Tibial nerve (tissue), 4 donors: ENCODE measurements at regions not wholly inside any gene's neighbourhood (a gene's known extent, or its start where the extent isn't known, plus 50 kb on each side); places are given as distances from the start of the nearest gene placed in this dataset.

Experiments used
- CTCF ChIP-seq, 5 experiments: fragments of 200-600 bp in 3 of 5; fragments of 450-650 bp in 2 of 5; sonication (generic) in 3 of 5; IDR thresholded peaks; one replicate each; pipeline ENCODE4 v1.5.1; 2016 to 2019; ENCODE audit warnings: antibody characterized with exemption in 5 of 5, mild to moderate bottlenecking in 3 of 5, moderate library complexity in 2 of 5
- EP300 ChIP-seq, 2 donors: sonication (generic); formaldehyde crosslinking; IDR thresholded peaks; one replicate each; pipeline ENCODE4 v1.6.1; 2017; ENCODE audit warnings: antibody characterized with exemption in 2 of 2, mild to moderate bottlenecking in 1 of 2
- POLR2A ChIP-seq, 2 donors: fragments of 450-650 bp; IDR thresholded peaks; one replicate each; pipeline ENCODE4 v1.6.1; 2017; ENCODE audit warnings: antibody characterized with exemption in 2 of 2, mild to moderate bottlenecking in 2 of 2, moderate library complexity in 2 of 2

- no peak for TF ChIP-seq CTCF (IDR thresholded peaks at IDR 0.05)
- TF ChIP-seq POLR2A (IDR thresholded peaks at IDR 0.05): no peak
- TF ChIP-seq EP300 (IDR thresholded peaks at IDR 0.05): no peak
Measured at GRCh38 chr2:56108806-56109205, 75.0 kb upstream of the CCDC85A start.
